ENCODE measurements at regions not wholly inside any gene's neighbourhood (a gene's known extent, or its start where the extent isn't known, plus 50 kb on each side); places are given as distances from the start of the nearest gene placed in this dataset.

- Histone ChIP-seq H3K4me1 (ENCODE audit: insufficient read depth, poor library complexity, severe bottlenecking) (no peaks in the 10 kb centered on the region), H3K4me3 (ENCODE audit: severe bottlenecking) (no peak overlapping the region), H3K27me3 (ENCODE audit: insufficient read depth, poor library complexity, severe bottlenecking) (no peaks in the 10 kb centered on the region), H3K36me3 (ENCODE audit: low read depth) (no peaks in the 10 kb centered on the region), H3K27ac (ENCODE audit: poor library complexity, severe bottlenecking) (no peak overlapping the region), H3K9me3 (ENCODE audit: severe bottlenecking) (no peaks in the 10 kb centered on the region)
- TF ChIP-seq CTCF (IDR thresholded peaks at IDR 0.05; ENCODE audit: poor library complexity, severe bottlenecking), result no peak
- ATAC-seq (ENCODE audit: low read depth) (no peak), DNase-seq (ENCODE audit: low spot score) (no peak)
These were observed 1605.7 kb upstream of the SLC10A2 start for GRCh38 chr13:104671901-104672300.

- Histone ChIP-seq H3K4me3 (ENCODE audit: severe bottlenecking) (no peak overlapping the region), H3K9me3 (ENCODE audit: severe bottlenecking) (no peaks in the 10 kb centered on the region), H3K27ac (ENCODE audit: poor library complexity, severe bottlenecking) (no peak overlapping the region), H3K4me1 (ENCODE audit: insufficient read depth, poor library complexity, severe bottlenecking) (no peaks in the 10 kb centered on the region), H3K27me3 (ENCODE audit: insufficient read depth, poor library complexity, severe bottlenecking) (no peaks in the 10 kb centered on the region), H3K36me3 (ENCODE audit: low read depth) (no peaks in the 10 kb centered on the region)
- ATAC-seq (ENCODE audit: low read depth) (no peak), DNase-seq (ENCODE audit: low spot score) (no peak)
- no peak for TF ChIP-seq CTCF (IDR thresholded peaks at IDR 0.05; ENCODE audit: poor library complexity, severe bottlenecking)
These were observed 1591.0 kb upstream of the SLC10A2 start for GRCh38 chr13:104657196-104657595.

GRCh38 chr13:104650431-104650830, 1584.2 kb upstream of the SLC10A2 start:
- no peak overlapping the region for H3K27ac ChIP-seq (ENCODE audit: poor library complexity, severe bottlenecking)
- no peaks in the 10 kb centered on the region for H3K4me1 ChIP-seq (ENCODE audit: insufficient read depth, poor library complexity, severe bottlenecking)
- no peaks in the 10 kb centered on the region for H3K36me3 ChIP-seq (ENCODE audit: low read depth)
- H3K27me3 ChIP-seq (ENCODE audit: insufficient read depth, poor library complexity, severe bottlenecking), result no peaks in the 10 kb centered on the region
- no peak for DNase-seq (ENCODE audit: low spot score)
- no peak for ATAC-seq (ENCODE audit: low read depth)
- TF ChIP-seq CTCF (IDR thresholded peaks at IDR 0.05; ENCODE audit: poor library complexity, severe bottlenecking), result no peak
- H3K4me3 ChIP-seq (ENCODE audit: severe bottlenecking), result no peak overlapping the region
- H3K9me3 ChIP-seq (ENCODE audit: severe bottlenecking), result no peaks in the 10 kb centered on the region

GRCh38 chr13:104648291-104648690, 1582.1 kb upstream of the SLC10A2 start:
- Histone ChIP-seq H3K27me3 (ENCODE audit: insufficient read depth, poor library complexity, severe bottlenecking) (no peaks in the 10 kb centered on the region), H3K27ac (ENCODE audit: poor library complexity, severe bottlenecking) (no peak overlapping the region), H3K4me3 (ENCODE audit: severe bottlenecking) (no peak overlapping the region), H3K9me3 (ENCODE audit: severe bottlenecking) (no peaks in the 10 kb centered on the region), H3K4me1 (ENCODE audit: insufficient read depth, poor library complexity, severe bottlenecking) (no peaks in the 10 kb centered on the region), H3K36me3 (ENCODE audit: low read depth) (no peaks in the 10 kb centered on the region)
- ATAC-seq (ENCODE audit: low read depth) (no peak), DNase-seq (ENCODE audit: low spot score) (no peak)
- TF ChIP-seq CTCF (IDR thresholded peaks at IDR 0.05; ENCODE audit: poor library complexity, severe bottlenecking), result no peak

GRCh38 chr13:104645786-104646185, 1579.6 kb upstream of the SLC10A2 start:
- DNase-seq (ENCODE audit: low spot score), result no peak
- no peak for TF ChIP-seq CTCF (IDR thresholded peaks at IDR 0.05; ENCODE audit: poor library complexity, severe bottlenecking)
- H3K4me1 ChIP-seq (ENCODE audit: insufficient read depth, poor library complexity, severe bottlenecking), result no peaks in the 10 kb centered on the region
- no peak overlapping the region for H3K27ac ChIP-seq (ENCODE audit: poor library complexity, severe bottlenecking)
- H3K9me3 ChIP-seq (ENCODE audit: severe bottlenecking), result no peaks in the 10 kb centered on the region
- no peaks in the 10 kb centered on the region for H3K36me3 ChIP-seq (ENCODE audit: low read depth)
- H3K27me3 ChIP-seq (ENCODE audit: insufficient read depth, poor library complexity, severe bottlenecking), result no peaks in the 10 kb centered on the region
- H3K4me3 ChIP-seq (ENCODE audit: severe bottlenecking), result no peak overlapping the region
- no peak for ATAC-seq (ENCODE audit: low read depth)

All from RWPE2 (cell line).